Skin of body (tissue), 1 donor: ENCODE measurements at regions not wholly inside any gene's neighbourhood (a gene's known extent, or its start where the extent isn't known, plus 50 kb on each side); places are given as distances from the start of the nearest gene placed in this dataset.

ENCODE experiments used
- DNase-seq: peaks from one replicate; lab custom pipeline; 2025; lab: John Stamatoyannopoulos, UW

- DNase-seq: no peak
Measured at GRCh38 chr18:61756244-61756643, 136.6 kb downstream of the RNF152 start.

DNA sequence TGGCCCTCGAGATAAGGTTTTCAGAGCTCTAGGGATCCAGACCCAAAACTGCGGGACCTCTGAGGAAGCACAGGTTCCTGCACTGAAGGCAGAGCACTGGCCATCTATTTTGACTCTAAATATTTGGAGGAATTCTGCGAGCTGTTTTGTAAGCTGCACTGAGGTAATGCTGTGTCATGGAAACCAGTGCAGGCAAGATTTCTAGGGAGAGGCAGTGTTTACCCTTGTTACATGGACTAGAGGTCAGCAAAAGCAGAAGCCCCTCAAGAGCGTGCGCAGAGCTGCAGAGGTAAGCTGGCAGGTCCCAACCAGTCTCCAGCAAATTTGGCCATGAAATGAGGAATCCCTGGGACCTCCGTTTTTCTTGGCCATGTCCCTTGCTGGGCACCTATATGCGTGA is 137.3 kb downstream of the RNF152 start:
- no peak for DNase-seq

GRCh38 chr18:61754039-61754583 is 138.7 kb downstream of the RNF152 start:
- DNase-seq: no peak

DNA sequence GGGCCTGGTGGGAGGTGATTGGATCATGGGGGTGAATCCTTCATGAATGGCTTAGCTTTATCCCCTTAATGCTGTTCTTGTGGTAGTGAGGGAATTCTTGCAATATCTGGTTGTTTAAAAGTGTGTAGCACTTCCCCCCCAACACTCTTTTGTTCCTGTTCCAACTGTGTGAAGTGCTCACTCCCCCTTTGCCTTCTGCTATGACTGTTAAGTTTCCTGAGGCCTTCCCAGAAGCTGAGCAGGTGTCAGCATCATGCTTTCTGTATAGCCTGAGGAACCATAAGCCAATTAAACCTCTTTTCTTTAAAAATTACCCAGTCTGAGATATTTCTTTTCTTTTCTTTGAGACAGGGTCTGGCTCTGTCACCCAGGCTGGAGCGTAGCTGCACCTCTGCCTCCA is 139.4 kb downstream of the RNF152 start:
- DNase-seq: no peak

DNA sequence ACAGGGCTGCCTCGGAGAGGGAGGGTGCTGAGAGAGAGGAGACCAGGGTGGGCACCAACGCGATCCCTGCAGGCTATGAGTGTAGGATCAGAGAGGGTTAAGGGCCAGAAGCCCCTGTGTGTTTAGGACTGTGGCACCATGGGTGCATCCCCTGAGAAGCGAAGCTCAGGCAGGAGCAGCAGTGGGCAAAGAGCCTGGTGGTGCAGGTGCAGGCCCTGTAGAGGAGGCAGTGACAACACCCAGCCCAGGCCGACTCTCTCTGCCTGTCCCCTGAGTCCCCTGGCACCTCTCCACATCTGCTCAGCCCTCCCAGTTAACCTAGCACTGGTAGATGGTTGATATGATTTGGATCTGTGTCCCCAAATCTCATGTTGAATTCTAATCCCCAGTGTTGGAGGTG is 139.8 kb downstream of the RNF152 start:
- no peak for DNase-seq

DNA sequence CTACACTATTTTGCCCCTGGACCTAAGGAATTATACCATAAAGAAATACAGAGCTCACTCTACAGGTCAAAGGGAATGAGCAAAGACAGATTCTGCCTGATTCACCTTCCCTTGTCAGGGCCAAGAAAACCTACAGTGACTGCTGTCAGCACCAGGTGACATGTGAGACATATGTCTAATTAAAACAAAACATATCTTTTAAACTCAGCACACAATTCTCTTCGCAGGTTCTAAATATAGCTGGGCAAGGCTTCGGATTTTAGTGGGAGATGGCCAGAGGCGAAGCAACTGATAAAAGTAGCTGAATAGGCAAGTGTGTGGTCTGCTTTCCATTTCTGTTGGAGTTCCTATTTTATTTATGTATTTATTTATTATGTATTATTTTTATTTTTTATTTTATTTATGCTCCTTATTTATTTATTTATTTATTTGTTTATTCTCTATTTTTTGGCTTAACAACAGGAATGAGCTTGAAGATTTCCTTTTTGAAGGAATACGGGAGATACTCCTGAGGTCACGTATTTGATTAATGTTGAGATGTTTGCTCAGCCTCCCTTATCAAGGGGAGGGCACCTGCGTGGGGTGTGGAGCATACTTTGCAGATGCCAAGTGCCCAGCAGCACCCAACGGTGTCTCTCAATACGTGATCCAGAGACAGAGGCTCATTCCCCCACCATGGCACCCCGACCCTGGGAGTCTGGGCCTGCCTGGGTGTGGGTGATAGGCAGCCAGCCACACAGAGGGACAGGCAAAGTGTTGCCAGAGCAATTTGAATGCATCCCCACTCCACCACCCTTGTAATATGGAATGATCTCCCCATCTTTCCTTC is 141.8 kb downstream of the RNF152 start:
- DNase-seq: no peak

DNA sequence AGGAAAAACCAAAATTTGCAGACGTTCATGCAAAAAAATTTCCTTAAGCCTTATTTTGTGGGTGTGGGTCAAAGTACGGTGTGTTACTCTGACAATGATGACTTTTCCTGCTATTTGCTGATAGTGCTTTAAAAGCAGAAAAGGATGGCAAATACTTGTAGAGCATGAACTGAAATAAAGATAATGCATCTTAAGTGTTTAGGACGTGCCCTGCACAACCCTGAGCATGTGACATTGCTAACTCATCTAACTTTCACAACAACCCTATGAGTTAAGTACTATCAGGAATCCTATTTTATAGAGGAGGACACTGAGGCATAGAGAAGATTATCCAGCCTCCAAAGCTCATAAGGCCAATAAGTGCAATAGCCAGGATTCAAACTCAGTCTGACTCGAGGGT is 143.3 kb downstream of the RNF152 start:
- no peak for DNase-seq

DNA sequence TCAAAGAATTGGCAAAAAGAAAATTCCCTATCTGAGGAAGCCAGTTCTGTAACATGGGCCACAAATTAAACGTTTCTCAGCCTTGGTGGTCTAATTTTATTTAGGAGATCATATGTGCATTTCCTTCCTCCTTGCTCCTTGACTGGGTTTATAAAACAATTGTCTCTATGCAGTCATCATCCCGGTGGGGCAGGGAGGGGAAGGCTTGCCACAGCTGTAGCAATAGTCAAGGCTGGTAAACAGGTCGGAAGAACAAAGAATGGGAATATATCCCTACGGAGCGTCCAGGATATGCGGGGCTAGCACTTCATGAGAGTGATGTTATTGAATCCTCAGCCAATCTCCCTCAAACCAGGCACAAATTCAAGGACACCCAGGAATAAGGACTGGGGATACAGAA is 143.8 kb downstream of the RNF152 start:
- no peak for DNase-seq

DNA sequence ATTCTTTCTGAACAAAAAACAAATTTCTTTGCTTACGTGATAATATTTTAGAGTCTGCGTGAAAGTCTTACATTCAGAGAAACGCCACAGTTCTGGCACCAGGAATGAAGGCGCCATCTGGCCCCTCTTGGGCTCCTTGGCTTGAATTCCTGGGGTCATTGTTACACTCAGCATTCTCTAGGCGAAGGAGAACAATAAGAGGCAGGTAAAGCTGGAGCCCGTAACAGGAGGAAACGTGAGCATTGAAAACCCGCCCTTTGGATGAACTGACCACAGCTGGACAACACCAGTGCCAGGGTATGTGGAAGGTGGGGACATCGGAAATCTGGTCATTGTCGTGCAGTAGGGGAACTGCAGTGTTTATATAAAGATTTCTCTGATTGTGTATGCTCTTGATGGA is 144.8 kb downstream of the RNF152 start:
- DNase-seq: peak; percentile 20

- peak; percentile 56 for DNase-seq
Measured at GRCh38 chr18:61743775-61744531, 148.9 kb downstream of the RNF152 start.

- no peak for DNase-seq
Measured at GRCh38 chr18:61742565-61743429, 150.0 kb downstream of the RNF152 start.

GRCh38 chr18:61741881-61742454 is 150.8 kb downstream of the RNF152 start:
- no peak for DNase-seq

- peak; percentile 39 for DNase-seq
Measured at GRCh38 chr18:61738488-61738887, 154.3 kb downstream of the RNF152 start.

DNA sequence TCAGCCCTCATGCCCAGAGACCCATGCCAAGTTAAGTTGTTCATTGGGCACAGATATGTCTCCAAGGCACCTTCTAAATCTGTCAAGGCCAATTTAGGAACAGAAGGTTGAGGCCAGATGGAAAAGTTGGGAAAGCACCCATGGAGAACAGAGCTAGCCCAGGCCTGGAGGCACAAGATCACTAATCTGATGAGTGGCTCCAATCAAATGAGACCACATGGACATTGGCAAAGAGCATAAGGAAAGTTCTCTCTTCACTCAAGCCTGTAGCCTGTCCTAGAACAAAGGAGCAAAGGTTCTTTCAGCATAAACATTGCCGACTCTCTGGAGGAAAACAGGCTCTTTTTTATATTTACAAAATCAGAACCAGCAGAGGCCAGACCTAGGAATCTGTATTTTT is 154.8 kb downstream of the RNF152 start:
- no peak for DNase-seq

GRCh38 chr18:61736133-61736532 is 156.7 kb downstream of the RNF152 start:
- no peak for DNase-seq

GRCh38 chr18:61735564-61736102 is 157.2 kb downstream of the RNF152 start:
- DNase-seq: no peak

DNA sequence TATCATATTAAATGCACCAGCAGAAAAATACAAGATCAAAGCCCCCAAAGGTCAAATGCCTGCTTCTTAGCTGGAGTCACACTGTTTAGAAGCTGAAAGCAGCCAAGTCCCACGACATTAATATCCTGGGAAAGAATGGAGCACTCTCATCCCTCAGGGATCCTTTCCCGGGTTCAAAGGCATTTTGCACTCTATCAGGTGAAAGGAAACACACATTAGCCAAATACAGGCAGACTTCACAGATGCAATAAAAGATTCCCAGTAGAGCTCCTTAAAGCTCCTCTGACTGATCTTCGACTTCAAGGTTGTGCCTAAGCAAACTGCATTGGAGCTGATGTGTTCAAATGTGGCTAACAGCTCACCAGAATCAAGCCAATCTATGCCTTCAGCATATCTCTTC is 158.4 kb downstream of the RNF152 start:
- no peak for DNase-seq

- no peak for DNase-seq
Measured at GRCh38 chr18:61732854-61733253, 160.0 kb downstream of the RNF152 start.

DNA sequence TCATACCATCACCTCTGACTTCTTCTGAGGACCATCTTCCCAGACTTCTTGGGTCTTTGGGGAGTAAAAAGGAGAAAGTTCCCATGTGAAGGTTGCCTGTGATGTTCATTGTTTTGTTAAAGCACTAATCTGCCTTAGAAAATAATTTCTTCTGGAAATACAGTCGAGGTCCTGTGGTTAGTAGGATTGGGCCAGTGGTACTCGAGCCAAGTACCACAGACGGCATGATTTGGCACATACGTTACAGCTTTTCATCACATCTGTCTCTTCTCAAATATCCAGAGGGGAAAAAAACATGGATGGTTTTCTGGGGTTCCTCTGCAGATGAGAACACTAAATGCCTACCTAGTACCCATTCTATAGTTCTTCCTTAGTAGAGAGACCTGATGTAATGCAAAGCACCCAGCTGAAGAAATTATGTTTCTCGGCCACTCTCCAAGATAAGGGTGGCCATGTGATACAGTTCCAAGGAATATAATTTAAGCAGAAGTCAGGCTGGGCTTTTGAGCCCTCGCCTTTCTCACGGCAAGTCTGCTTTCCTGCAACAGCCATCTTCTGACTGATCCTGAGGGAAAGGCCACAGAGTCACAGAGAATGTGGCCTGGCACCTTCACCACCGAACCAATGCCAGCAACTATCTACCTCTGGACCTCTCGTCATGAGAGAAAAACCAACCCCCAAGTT is 161.0 kb downstream of the RNF152 start:
- DNase-seq: peak; percentile 45

DNA sequence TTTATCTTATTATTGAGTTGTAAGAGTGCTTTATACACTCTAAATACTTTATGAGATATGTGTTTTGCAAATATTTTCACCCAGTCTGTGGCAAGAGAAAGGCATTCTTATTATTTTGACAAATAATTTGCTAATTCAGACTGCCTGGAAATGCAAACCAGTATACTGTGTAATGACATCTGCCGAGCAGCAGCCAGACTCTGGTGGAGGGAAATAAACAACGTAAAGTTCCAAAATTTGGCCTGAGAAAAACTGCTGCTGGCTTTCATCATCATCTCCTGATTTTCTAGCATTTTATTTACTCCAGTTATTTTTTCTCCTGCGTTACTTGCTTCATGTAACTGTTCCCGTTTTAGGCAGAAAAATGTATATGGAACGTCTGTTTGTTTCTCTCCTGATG is 161.6 kb downstream of the RNF152 start:
- DNase-seq: peak; percentile 82
